ENCODE measurements at regions not wholly inside any gene's neighbourhood (a gene's known extent, or its start where the extent isn't known, plus 50 kb on each side); places are given as distances from the start of the nearest gene placed in this dataset.
"Not testable (repeated sequence)": the region's sequence is repeated elsewhere in the genome, so short reads cannot be mapped to it uniquely, and the experiment has no call there.

DNA sequence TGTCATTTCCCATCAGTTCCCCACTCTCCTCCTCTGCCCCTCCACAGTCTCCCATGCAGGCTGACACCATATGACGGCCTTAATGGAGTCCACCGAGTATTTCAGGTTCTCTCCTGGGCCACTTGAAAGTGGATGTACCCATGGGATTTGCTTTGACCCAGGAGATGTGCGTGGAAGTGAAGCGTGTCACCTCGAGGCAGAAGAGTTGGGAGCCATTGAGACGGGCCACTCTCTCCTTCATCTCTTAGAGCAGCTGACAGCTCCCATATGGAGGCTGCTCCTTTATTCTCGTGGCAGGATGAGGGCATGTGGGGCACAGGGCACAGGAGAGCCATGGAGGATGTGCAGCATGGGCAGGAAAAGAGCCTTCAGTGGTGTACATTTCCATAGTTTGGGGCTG lies 144.7 kb upstream of the CRYM start:
- not testable (repeated sequence) for DNase-seq (ENCODE audit: low spot score)

DNA sequence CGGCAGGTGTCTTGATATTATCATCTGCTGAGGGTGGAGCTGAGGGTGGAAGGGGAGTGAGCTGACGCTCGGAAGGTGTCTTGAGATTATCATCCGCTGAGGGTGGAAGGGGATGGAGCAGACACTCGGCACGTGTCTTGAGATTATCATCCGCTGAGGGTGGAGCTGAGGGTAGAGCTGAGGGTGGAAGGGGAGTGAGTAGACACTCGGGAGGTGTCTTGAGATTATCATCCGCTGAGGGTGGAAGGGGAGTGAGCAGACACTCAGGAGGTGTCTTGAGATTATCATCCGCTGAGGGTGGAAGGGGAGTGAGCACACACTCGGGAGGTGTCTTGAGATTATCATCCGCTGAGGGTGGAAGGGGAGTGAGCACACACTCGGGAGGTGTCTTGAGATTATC lies 126.6 kb upstream of the CRYM start:
- DNase-seq (ENCODE audit: low spot score), result not testable (repeated sequence)

DNA sequence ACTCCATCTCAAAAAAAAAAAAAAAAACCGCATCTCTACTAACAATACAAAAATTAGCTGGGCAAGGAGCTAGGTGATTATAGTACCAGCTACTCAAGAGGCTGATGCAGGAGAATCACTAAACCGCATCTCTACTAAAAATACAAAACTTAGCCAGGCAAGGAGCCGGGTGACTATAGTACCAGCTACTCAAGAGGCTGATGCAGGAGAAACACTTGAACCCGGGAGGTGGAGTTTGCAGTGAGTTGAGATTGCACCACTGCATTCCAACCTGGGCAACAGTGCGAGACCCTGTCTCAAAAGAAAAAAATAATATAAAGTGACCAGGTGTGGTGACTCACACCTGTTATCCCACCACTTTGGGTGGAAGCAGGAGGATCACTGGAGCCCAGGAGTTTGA lies 119.8 kb upstream of the CRYM start:
- not testable (repeated sequence) for DNase-seq (ENCODE audit: low spot score)

DNA sequence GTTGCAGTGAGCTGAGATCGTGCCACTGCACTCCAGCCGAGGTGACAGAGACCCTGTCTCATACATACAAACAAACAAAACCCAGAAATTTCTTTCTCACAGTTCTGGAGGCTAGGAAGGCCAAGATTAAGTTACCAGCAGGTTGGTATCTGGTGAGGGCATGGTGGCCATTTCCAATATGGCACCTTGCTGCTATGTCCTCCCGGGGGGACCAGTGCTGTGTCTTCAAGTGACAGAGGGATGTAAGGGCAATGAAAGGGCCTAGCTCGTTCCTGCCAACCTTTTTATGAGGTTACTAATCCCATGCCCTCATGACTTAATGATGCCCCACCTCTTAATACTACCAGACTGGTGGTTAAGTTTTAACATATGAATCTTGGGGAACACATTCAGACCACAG lies 118.5 kb upstream of the CRYM start:
- DNase-seq (ENCODE audit: low spot score), result not testable (repeated sequence)

DNA sequence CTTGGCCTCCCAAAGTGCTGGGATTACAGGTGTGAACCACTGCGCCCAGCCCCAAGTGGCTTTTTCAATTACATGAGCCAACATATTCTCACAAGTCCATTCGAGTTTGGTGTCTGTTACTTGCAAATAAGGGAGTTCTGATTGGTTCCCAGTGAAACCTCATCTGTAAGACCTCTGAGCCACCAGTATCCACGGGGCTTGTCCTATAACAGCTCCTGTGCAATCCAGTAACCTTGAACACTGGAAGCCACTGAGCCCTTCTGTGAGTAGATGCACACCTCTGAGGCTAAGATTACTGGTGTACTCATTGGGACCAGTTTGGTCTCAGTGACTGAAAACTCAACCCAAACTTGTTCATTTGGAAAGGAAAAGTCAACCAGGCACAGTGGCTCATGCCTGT lies 112.5 kb upstream of the CRYM start:
- DNase-seq (ENCODE audit: low spot score), result not testable (repeated sequence)

DNA sequence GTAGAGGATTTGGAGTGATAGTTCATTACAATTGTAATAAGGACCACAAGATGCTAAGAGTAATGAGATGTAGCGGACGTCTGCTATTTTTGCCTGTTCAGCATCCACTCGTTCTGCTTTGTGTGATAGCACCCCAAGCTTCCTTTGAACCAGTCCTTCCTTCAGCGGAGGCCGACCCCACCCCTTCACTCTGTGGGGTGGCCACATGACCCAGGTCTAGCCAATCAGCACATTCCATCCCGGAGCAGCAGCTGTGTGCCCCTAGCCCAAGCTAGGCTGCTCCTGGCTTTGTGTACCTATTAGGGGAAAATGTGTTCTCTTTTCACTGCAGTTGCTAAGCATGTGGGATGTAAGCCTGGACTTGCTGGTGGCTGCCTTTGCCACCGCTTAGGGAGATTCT lies 111.8 kb upstream of the CRYM start:
- not testable (repeated sequence) for DNase-seq (ENCODE audit: low spot score)

DNA sequence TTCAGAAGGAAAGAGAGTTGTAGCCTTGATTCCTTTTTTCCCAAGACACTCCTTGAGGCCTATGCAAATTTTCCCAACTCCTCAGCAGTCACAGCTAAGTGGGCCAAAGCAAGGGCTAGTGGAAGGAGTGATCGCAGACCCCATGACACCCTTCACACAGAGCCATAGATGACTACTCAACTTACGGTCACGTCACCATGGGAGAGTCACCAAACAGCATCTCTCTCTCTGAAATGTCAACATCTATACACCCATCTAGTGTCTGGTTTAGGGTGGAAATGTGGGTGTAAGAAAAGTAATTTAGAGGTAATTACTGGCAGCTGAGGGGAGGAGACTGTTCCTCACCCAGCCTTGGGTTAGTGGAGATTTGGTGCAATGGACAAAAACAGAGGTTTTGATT lies 109.7 kb upstream of the CRYM start:
- DNase-seq (ENCODE audit: low spot score), result not testable (repeated sequence)

DNA sequence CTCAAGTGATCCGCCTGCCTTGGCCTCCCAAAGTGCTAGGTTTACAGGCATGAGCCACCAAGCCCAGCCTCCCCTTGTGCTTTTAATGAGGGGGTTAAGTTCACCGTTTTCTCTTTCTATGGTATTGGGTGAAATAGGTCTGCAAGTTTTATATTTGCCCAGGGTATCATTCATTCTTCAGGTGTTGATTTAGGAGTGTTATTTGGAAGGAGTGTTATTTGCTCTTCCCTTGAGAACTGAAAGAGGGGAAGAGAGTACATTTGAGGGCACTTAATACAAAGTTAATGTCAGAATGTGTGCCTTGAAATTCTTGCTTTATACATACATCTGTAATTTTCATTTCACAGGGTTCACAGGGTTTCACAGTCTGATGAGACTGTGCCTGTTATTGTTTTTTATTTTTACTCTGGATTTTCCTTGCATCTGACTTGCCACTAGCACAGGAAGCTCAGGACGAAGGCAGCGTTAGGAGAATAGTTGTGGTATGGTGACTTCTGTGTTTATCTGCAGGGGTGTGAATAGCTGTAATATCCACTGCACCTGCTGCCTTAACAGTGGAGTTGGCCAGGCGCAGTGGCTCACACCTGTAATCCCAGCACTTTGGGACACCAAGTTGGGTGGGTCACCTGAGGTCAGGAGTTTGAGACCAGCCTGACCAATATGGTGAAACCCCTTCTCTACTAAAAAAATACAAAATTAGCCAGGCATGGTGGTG lies 108.3 kb upstream of the CRYM start:
- not testable (repeated sequence) for DNase-seq (ENCODE audit: low spot score)

DNA sequence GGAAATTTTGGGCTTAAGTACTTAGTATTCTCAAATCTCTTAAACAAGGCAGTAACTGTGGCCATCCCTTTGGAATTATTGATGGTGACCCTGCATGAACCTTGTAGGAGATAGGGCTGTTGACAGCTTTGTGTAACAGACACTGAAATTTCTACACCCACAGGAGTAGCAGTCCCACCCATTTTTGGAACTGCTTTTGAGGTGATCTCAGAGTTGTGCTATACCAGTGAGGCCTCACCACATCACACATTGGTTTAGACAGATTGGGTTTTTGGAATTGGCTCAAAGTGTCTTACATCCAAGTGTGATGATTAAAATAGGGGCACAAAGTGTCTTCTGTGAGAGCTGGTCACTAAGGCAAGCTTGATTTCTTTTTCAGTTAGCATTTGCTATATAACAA lies 105.6 kb upstream of the CRYM start:
- not testable (repeated sequence) for DNase-seq (ENCODE audit: low spot score)

DNA sequence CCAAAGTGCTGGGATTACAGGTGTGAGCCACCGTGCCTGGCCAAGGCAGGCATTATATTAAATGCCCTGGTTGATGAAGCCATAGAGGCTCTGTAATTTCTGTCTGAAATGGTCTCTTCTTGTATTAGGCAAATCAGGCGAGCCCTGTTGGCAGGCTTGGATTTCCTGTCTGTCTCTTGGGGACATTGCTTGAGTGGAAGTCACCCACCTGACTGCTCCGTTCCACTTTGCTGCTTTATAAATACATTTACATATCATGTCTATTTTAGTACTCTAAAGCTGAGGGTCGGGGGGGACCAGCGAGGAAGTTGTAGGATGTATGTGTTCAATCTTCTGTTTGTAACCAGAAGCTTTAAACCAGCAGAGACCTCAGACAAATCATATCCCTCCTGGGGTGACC lies 101.6 kb upstream of the CRYM start:
- not testable (repeated sequence) for DNase-seq (ENCODE audit: low spot score)

DNA sequence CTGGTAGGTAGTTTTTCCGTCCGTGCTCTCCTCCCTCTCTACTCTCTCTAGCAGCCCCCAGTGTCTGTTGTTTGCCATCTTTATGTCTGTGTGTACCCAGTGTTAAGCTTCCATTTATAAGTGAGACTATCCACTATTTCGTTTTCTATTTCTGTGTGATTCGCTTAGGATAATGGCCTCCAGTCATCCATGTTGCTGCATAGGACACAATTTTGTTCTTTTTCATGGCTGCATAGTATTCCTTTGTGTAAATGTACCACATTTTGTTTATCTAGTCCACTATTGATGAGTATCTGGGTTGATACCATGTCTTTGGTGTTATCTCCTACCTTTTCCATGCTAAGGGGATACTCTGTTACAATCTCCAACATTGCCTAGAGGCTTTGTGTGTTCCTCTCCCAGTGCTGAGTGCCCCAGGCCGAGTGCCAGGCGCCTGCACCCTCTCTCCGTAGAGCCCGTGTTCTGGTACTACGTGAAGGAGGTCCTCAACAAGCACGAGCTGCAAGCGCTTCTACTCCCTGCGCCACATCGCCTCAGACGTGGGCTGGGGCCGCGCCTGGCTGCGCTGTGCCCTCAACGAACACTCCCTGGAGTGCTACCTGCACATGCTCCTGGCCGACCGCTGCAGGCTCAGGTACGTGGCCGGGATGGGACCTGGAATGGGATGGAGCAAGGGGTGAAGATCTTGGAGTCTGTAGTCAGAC lies 98.3 kb upstream of the CRYM start:
- not testable (repeated sequence) for DNase-seq (ENCODE audit: low spot score)

DNA sequence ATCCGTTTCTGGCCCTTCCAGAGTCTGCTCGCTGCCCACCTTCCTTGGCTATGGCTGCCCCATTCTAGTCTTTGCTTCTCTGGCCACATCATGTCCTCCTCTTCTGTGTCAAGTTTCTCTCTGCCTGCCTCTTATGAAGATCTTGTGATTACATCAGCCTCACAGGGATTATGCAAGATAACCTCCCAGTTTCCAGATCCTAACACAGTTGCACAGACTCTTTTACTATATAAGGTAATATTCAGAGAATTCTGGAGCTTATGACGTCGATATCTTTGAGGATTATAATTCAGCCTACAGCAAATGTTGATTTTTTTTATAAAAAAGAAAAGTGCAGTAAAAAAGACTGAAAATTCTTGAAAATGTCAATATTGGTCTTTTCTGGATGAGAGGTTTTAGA lies 97.2 kb upstream of the CRYM start:
- DNase-seq (ENCODE audit: low spot score), result not testable (repeated sequence)

DNA sequence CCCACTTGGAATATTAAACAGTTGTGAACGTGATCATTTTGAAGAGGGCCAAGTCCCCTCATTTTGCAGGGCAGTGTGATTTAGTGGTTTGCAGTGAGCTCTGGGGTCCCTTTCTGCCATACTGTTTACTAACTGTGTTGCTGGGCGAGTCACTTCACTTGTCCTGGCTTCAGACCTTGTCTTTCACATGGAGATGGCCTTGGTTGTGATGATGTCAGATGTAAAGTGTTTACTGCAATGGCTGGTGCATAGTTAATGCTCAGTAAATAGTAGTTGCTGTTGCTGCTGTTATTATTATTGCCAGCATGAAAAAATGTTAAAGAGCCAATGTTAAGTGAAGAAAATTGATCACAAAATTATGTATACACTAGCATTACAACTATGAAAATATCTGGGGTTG lies 95.4 kb upstream of the CRYM start:
- DNase-seq (ENCODE audit: low spot score), result not testable (repeated sequence)

DNA sequence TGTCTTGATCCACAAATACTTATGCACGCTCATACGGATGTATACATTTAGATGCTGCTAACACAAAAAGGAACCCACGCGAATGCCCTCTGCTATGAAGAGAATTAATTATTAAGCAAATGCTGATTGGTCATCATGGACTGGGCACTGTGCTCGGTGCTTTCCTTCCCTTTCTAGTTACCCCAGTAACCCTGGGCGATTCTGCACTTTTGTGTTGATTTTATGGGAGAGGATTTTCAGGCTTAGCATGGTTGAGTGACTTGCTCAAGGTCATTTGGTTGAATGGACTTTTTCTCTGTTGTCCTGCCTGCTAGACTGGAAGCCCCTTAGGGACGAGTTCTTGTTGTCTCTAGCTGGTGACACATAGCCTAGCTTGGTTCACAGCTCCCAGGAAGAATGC lies 94.8 kb upstream of the CRYM start:
- not testable (repeated sequence) for DNase-seq (ENCODE audit: low spot score)

DNA sequence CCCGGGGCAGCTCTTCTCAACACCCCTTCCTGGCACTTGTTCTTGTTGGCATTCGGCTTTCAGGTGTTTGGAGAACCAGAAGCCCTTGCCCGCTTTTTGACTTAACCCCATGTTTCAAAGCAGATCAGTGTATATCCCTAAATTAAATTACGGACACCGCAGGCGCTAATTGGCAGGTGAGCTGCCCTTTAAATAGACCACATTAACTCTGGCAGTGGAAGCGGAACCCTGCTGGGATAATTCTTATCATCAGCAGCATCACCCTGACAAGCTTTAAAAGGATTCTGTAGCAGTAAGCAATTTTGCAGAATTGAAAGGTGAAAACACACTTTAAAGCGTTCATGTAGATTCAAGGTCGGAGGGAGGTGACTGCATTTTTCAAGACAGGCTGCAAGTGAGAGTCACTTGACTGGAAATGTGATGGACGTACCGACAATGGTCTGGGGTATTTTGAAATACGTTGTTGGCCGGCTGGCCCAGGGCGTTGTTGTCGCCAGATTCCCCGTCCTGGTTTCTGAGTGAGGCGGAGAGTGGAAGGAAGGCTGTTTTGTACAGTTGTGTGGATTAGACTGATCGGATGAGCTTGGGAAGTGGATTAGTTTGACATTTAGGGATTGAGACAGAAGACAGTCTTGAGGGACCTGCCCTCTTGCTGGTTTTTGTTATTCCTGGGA lies 94.2 kb upstream of the CRYM start:
- DNase-seq (ENCODE audit: low spot score), result not testable (repeated sequence)

DNA sequence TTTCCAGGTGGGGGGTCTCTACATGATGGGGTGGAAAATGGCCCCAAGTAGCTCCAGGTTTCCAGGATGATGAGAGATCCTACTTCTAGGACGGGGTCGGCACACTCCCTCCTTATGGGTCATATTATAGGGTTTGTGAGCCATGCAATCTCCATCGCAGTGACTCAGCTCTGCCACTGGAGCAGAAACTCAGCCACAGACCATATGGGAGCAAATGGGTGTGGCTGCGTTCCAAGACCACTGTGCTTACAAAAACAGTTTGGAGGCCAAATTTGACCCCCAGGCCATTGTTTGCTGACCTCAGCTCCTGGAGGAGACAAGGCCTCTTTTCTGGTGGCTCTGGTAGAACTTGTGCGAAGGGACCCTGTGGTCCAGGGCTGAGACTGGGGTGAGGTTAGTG lies 92.7 kb upstream of the CRYM start:
- not testable (repeated sequence) for DNase-seq (ENCODE audit: low spot score)

DNA sequence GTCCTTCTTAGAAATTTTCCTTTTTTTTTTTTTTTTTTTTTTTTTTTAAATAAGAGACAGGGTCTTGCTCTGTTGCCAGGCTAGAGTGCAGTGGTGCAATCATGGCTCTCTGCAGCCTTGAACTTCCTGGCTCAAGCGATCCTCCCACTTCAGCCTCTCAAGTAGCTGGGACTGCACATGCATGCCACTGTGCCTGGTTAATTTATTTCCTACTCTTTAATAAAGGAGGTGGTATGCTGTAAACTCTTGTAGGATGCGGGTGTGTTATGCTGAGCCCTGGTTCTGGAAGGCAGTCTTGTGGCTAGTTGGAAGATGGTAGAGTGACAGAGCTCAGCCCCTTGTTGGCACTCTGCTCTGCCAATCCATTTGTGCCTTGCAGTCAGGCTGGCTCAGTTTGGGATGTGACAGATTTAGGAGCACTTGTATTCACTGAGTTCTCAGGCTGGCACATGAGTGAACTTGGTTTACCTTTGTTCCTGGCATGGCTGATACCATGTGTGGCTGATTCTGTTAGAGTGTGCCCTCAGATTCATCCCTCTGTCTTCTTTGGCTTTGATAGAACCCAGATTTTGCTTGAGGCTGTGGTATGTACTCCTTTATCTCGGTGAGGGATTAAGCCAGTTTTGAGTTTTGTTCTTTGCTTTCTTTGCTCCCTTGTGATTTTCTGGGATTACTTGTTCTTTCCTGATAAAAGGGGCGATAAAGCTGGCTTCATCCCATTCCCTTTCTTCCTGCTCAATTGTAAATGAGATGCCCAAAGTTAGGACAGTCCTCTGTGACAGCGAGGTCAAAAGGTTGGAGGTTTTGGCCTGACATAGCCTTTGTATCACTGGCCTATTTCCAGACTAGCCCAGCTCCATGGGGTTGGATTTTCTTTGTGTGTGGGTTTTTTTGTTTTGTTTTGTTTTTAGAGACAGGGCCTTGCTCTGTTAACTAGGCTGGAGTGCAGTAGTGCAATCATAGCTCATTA lies 91.2 kb upstream of the CRYM start:
- not testable (repeated sequence) for DNase-seq (ENCODE audit: low spot score)

DNA sequence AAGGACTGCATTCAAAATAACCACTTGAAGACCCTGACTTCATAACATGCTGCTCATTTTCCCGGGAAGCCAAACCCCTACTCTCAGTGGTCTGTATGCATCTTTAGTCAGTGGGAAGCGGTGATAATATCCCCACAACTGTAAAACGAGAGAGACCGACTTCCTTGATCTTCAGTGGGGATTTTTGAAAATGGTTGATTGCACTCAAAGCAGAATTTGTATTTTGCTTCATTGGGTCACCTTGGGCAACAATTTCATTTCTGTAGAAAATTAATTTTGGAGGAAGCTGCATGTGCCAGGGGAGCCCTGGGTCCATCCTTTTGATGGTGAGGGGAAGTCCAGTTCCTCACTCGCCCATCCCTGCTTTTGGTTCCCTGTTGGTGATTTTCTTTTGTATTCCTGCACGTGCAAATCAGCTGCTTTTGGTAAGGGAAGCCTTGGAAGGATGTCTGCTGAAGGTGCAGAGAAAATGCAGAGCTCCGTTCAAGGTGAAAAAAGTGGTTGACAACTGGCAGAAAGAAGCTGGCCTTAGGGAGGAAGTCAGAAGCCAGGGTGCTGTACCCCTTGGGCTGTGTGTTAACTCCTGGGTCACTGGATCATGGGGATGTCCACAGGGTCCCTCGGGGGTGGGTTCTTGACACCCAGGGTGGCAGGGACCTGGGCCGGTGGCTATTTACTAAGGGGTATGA lies 89.8 kb upstream of the CRYM start:
- DNase-seq (ENCODE audit: low spot score), result not testable (repeated sequence)

DNA sequence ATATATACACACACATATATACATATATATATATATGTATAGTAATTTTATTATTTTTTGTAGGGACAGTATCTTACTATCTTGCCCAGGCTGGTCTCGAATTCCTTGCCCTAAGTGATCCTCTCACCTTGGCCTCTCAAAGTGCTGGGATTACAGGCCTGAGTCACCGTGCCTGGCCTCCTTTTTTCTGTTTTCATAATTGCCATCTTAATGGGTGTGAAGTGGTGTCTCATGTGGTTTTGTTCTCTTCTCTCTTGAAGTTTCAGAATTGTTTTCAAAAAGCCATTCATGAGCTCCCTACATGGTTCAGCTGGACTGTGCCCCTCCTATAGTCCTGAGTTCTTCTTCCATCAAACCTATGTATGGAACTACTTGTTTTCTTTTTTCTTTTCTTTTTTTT lies 88.9 kb upstream of the CRYM start:
- not testable (repeated sequence) for DNase-seq (ENCODE audit: low spot score)

DNA sequence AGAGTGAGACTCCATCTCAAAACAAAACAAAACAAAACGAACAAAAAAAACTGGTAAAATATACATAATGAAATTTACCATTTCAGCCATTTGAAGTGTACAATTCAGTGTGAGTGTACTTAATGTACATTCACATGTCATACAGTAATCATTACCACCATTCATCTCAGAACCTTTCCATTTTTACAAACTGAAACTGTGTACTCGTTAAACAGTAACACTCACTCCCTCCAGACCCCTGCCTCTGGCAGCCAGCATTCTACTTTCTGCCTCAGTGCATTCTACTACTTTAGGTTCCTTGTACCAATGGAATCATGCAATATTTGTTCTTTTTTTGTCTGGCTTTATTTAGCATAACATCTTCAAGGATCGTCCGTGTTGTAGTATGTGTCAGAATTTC lies 87.5 kb upstream of the CRYM start:
- DNase-seq (ENCODE audit: low spot score), result not testable (repeated sequence)

DNA sequence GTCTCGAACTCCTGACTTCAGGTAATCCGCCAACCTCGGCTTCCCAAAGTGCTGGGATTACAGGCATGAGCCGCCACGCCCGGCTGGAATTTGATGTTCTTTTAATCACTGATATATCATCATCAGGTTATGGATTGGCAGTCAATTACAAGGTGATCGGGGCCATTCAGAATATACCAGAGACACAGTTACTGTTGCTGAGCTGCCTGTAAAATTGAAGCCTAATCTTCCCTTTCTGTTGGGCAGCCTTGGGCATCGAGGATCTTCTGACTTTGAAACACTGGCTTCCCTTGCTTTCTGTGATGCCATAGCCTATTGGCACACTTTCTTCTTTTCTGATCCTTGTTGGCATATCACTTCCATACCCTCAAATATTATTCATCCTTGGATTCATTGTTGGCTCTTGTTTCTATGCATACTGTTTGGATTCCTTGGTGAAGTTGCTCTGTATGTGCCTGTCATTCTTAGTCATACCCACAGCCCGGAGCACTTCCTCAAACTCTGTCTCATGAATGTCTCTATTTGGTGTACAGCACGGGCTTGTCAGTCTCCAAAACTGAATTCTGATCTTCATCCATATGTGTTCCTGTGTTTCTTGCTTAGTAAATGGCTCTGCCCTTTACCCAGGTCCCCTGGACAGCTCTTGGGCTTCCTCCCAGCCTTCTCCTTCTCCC lies 85.6 kb upstream of the CRYM start:
- DNase-seq (ENCODE audit: low spot score), result peak; percentile 71
